B cell (primary cell): ENCODE measurements at regions not wholly inside any gene's neighbourhood (a gene's known extent, or its start where the extent isn't known, plus 50 kb on each side); places are given as distances from the start of the nearest gene placed in this dataset.

Experiments
- ATAC-seq: fragments of 200-7000 bp; cut with Tn5 transposase; one replicate; pipeline ENCODE4 v1.10.0; 2021; ENCODE audit warnings: low read depth, mild to moderate bottlenecking, moderate number of reproducible peaks, moderate library complexity
- CTCF ChIA-PET: fragments of 350-600 bp; sonication (Branson Sonifier 250); formaldehyde crosslinking; loops from one replicate; lab custom pipeline; 2021; ENCODE audit warnings: antibody characterized with exemption, inconsistent platforms; lab: Charles Lee
- POLR2A ChIA-PET: fragments of 350-600 bp; sonication (Branson Sonifier 250); formaldehyde crosslinking; loops from one replicate; lab custom pipeline; 2021; ENCODE audit warnings: antibody characterized with exemption; lab: Charles Lee
- DNase-seq: peaks from one replicate; pipeline ENCODE4 v3.0.0; 2013
- H2AFZ ChIP-seq: 2 replicates; pipeline ENCODE4 v1.6.1; 2012; ENCODE audit warnings: mild to moderate bottlenecking, low read depth, low read length; ENCODE audit not compliant: insufficient read depth, poor library complexity, severe bottlenecking
- H3K27ac ChIP-seq, 2 donors: 1 replicate in 1 of 2; 2 replicates in 1 of 2; pipeline ENCODE4 v1.5.1; 2012 to 2013; ENCODE audit warnings: low read length in 2 of 2, mild to moderate bottlenecking in 2 of 2, moderate library complexity in 1 of 2
- H3K27me3 ChIP-seq, 4 experiments: fragments of 200-600 bp in 1 of 4; sonication (generic) in 1 of 4; replicated peaks in 1 of 4; 1 replicate in 2 of 4; 2 replicates in 2 of 4; pipeline versions ENCODE4 v1.6.1 to v1.7.0; 2013 to 2016; ENCODE audit warnings: low read length in 3 of 4, mild to moderate bottlenecking in 2 of 4, mixed read lengths in 1 of 4, moderate library complexity in 1 of 4; ENCODE audit not compliant: insufficient read depth in 4 of 4, control insufficient read depth in 3 of 4; ENCODE audit errors: control extremely low read depth in 1 of 4
- H3K36me3 ChIP-seq, 2 experiments: replicated peaks in 1 of 2; 1 replicate in 1 of 2; 2 replicates in 1 of 2; pipeline versions ENCODE4 v1.6.1 to v1.7.1; 2013; ENCODE audit warnings: low read length in 1 of 2; ENCODE audit not compliant: insufficient read depth in 2 of 2, control insufficient read depth in 1 of 2; ENCODE audit errors: control extremely low read depth in 1 of 2, extremely low read depth in 1 of 2
- H3K4me1 ChIP-seq, 2 donors: fragments of 200-600 bp in 1 of 2; sonication (generic) in 1 of 2; 1 replicate in 1 of 2; 2 replicates in 1 of 2; pipeline versions ENCODE4 v1.5.1 to v1.6.1; 2013 to 2017; ENCODE audit warnings: low read length in 2 of 2; ENCODE audit not compliant: control insufficient read depth in 2 of 2, insufficient read depth in 2 of 2
- H3K4me2 ChIP-seq: replicated peaks from 2 replicates; pipeline ENCODE3; 2012; ENCODE audit warnings: mild to moderate bottlenecking, low read depth, low read length; ENCODE audit not compliant: poor library complexity, severe bottlenecking
- H3K4me3 ChIP-seq, 5 experiments: fragments of 200-600 bp in 1 of 5; sonication (generic) in 1 of 5; 1 replicate in 3 of 5; 2 replicates in 2 of 5; pipeline versions ENCODE4 v1.5.1 to v1.7.0; 2011 to 2016; ENCODE audit warnings: low read length in 4 of 5, mild to moderate bottlenecking in 4 of 5, low read depth in 2 of 5, control low read depth in 1 of 5, moderate library complexity in 1 of 5; ENCODE audit not compliant: insufficient read depth in 1 of 5; ENCODE audit errors: control extremely low read depth in 1 of 5, extremely low read depth in 1 of 5
- H3K79me2 ChIP-seq: fragments of 200-600 bp; sonication (generic); one replicate; pipeline ENCODE4 v1.6.0; 2016; ENCODE audit warnings: low read length; ENCODE audit not compliant: control insufficient read depth, insufficient read depth
- H3K9ac ChIP-seq: fragments of 200-600 bp; sonication (generic); 2 replicates; pipeline ENCODE4 v1.6.1; 2017; ENCODE audit warnings: mild to moderate bottlenecking, low read length, moderate library complexity
- H3K9me3 ChIP-seq, 3 donors: one replicate each; pipeline versions ENCODE4 v1.6.1 to v1.7.1; 2013; ENCODE audit warnings: low read length in 2 of 3; ENCODE audit not compliant: control insufficient read depth in 2 of 3, insufficient read depth in 1 of 3; ENCODE audit errors: control extremely low read depth in 1 of 3
- H4K20me1 ChIP-seq: 2 replicates; pipeline ENCODE4 v1.6.0; 2012; ENCODE audit warnings: mild to moderate bottlenecking, low read length; ENCODE audit not compliant: insufficient read depth, control insufficient read depth, poor library complexity, severe bottlenecking
- H3K27ac Mint-ChIP-seq: one replicate; pipeline ENCODE4 v1.8.0; 2021; ENCODE audit warnings: mixed read lengths
- H3K27me3 Mint-ChIP-seq: one replicate; pipeline ENCODE4 v1.8.0; 2021; ENCODE audit warnings: mixed read lengths
- H3K4me1 Mint-ChIP-seq: one replicate; pipeline ENCODE4 v1.8.0; 2021; ENCODE audit warnings: mixed read lengths
- H3K4me3 Mint-ChIP-seq: one replicate; pipeline ENCODE4 v1.8.0; 2021; ENCODE audit warnings: mixed read lengths
- H3K9me3 Mint-ChIP-seq: one replicate; pipeline ENCODE4 v1.8.0; 2022; ENCODE audit warnings: mixed read lengths; ENCODE audit not compliant: insufficient read depth
- EZH2 ChIP-seq: IDR thresholded peaks from 2 replicates; pipeline ENCODE4 v1.6.1; 2012; ENCODE audit warnings: borderline replicate concordance, low read depth, mild to moderate bottlenecking, moderate library complexity, low read length; ENCODE audit not compliant: insufficient read depth, poor library complexity, severe bottlenecking
- WGBS: methylation state at CpG from one replicate; pipeline ENCODE4 v1.1.5; 2013; ENCODE audit warnings: missing lambda C conversion rate; ENCODE audit not compliant: insufficient coverage; 5-methylcytosine and 5-hydroxymethylcytosine counted together
- intact Hi-C: fragments of 100-400 bp; cut with micrococcal nuclease; formaldehyde crosslinking; loops from one replicate; pipeline ENCODE4 v1.10.0; 2022
- TF ChIP-seq, protein P1 (sequence below): fragments of 200-600 bp; IDR thresholded peaks from one replicate; pipeline ENCODE4 v1.8.0; 2022; ENCODE audit warnings: antibody characterized with exemption, mild to moderate bottlenecking

DNA sequence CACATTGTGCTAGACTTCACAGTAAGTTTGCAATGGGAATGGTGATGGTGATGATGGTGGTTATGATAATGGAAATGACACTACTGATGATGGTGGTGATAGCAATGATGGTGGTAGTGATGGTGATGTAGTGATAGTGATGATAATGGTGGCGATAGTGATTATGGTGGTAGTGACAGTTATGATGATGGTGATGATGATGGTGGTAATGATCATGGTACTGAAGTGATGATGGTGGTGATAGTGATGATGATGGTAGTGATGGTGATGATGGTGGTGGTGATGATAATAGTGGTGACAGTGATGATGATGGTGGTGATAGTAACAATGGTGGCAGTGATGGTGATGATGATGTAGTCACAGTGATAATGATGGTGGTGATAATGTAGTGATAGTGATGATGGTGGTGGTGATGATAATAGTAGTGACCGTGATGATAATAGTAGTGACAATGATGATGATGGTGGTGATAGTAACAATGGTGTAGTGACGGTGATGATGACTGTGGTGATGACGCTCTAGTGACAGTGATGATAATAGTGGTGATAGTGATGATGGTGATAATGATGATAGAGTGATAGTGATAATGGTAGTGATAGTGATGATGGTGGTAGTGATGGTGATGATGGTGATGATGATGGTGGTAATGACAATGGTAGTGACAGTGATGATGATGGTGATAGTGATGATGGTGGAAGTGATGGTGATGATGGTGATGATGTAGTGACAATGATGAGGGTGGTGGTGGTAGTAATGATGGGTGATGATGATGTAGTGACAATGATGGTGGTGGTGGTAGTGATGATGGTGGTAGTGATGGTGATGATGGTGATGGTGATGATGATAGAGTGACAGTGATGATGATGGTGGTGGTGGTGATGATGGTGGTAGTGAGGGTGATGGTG, 222.9 kb upstream of the PWP1 start:
- ChIA-PET POLR2A (no interaction called here), CTCF (no interaction called here)
- TF ChIP-seq EZH2, result no peak
- TF ChIP-seq, protein P1, sequence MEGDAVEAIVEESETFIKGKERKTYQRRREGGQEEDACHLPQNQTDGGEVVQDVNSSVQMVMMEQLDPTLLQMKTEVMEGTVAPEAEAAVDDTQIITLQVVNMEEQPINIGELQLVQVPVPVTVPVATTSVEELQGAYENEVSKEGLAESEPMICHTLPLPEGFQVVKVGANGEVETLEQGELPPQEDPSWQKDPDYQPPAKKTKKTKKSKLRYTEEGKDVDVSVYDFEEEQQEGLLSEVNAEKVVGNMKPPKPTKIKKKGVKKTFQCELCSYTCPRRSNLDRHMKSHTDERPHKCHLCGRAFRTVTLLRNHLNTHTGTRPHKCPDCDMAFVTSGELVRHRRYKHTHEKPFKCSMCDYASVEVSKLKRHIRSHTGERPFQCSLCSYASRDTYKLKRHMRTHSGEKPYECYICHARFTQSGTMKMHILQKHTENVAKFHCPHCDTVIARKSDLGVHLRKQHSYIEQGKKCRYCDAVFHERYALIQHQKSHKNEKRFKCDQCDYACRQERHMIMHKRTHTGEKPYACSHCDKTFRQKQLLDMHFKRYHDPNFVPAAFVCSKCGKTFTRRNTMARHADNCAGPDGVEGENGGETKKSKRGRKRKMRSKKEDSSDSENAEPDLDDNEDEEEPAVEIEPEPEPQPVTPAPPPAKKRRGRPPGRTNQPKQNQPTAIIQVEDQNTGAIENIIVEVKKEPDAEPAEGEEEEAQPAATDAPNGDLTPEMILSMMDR, result no peak
- Histone ChIP-seq H3K27me3 (no peaks in the 10 kb centered on the region), H4K20me1 (no peaks in the 10 kb centered on the region), H3K27ac (no peak overlapping the region), H2AFZ (no peak overlapping the region), H3K4me2 (no peak overlapping the region), H3K36me3 (no peaks in the 10 kb centered on the region), H3K9ac (no peak overlapping the region), H3K79me2 (no peaks in the 10 kb centered on the region), H3K4me1 (no peaks in the 10 kb centered on the region), H3K4me3 (no peak overlapping the region), H3K9me3 (peaks cover 0 to 6% (median 0%) of the 10 kb centered on the region in 3 donors)
- ATAC-seq (no peak), DNase-seq (no peak)
- no peak overlapping the region for H3K27ac Mint-ChIP-seq
- H3K9me3 Mint-ChIP-seq, result no peaks in the 10 kb centered on the region
- no peaks in the 10 kb centered on the region for H3K27me3 Mint-ChIP-seq
- H3K4me1 Mint-ChIP-seq, result no peaks in the 10 kb centered on the region
- H3K4me3 Mint-ChIP-seq, result no peak overlapping the region
- intact Hi-C loops, result no loop called here
- WGBS, result 100% methylated on average over 4 of the region's 4 CpGs

DNA sequence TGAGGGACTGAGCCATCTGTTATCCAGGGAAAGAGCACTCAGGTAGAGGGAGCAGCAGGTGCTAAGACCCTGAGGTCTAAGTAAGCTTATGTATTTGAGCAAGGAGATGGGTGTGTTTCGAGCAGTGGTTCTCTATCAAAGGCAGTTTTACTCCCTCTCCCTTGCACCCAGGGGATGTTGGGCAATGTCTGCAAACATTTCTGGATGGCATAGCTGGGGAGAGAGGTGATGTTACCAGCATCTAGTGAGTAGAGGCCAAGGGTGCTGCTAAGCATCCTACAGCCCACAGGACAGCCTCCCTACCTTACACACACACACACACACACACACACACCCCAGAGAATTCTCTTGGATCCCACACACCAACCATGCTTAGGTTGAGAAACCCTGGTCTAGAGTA, 221.0 kb upstream of the PWP1 start:
- Histone ChIP-seq H3K27ac (no peak overlapping the region), H3K79me2 (no peaks in the 10 kb centered on the region), H4K20me1 (no peaks in the 10 kb centered on the region), H3K4me1 (no peaks in the 10 kb centered on the region), H3K27me3 (no peaks in the 10 kb centered on the region), H3K36me3 (no peaks in the 10 kb centered on the region), H3K4me3 (no peak overlapping the region), H2AFZ (no peak overlapping the region), H3K9me3 (peaks cover 0 to 6% (median 0%) of the 10 kb centered on the region in 3 donors), H3K4me2 (no peak overlapping the region), H3K9ac (no peak overlapping the region)
- Mint-ChIP-seq H3K4me1 (no peaks in the 10 kb centered on the region), H3K27ac (no peak overlapping the region), H3K27me3 (no peaks in the 10 kb centered on the region), H3K9me3 (no peaks in the 10 kb centered on the region), H3K4me3 (no peak overlapping the region)
- CTCF ChIA-PET, result no interaction called here
- ATAC-seq (no peak), DNase-seq (no peak)
- intact Hi-C loops, result no loop called here
- TF ChIP-seq, protein P1, result no peak
- no peak for TF ChIP-seq EZH2
- POLR2A ChIA-PET, result no interaction called here
- WGBS, result no CpG with 5 or more reads among the region's 1 CpG
